Loucy (cell line): ENCODE measurements at regions not wholly inside any gene's neighbourhood (a gene's known extent, or its start where the extent isn't known, plus 50 kb on each side); places are given as distances from the start of the nearest gene placed in this dataset.

Experiments
- H2AFZ ChIP-seq: fragments of 200-600 bp; sonication (generic); 2 replicates; pipeline ENCODE4 v1.6.0; 2016; ENCODE audit warnings: antibody characterized with exemption, mild to moderate bottlenecking, low read length, moderate library complexity
- H3F3A ChIP-seq: fragments of 200-600 bp; 2 replicates; pipeline ENCODE4 v1.6.0; 2016; ENCODE audit warnings: antibody characterized with exemption, low read depth, mild to moderate bottlenecking
- H3K27me3 ChIP-seq: fragments of 200-600 bp; sonication (generic); 2 replicates; pipeline ENCODE4 v1.6.1; 2014; ENCODE audit warnings: low read length, mild to moderate bottlenecking; ENCODE audit not compliant: insufficient read depth, poor library complexity, severe bottlenecking
- H3K36me3 ChIP-seq: fragments of 200-600 bp; sonication (generic); 2 replicates; pipeline ENCODE4 v1.6.1; 2016; ENCODE audit warnings: low read length; ENCODE audit not compliant: insufficient read depth
- H3K4me1 ChIP-seq: fragments of 200-600 bp; sonication (generic); 2 replicates; pipeline ENCODE4 v1.5.1; 2014; ENCODE audit warnings: low read length, mild to moderate bottlenecking; ENCODE audit not compliant: insufficient read depth, poor library complexity, severe bottlenecking
- H3K4me2 ChIP-seq: fragments of 200-600 bp; sonication (generic); 2 replicates; pipeline ENCODE4 v1.6.0; 2014; ENCODE audit warnings: antibody characterized with exemption, low read length, low read depth, mild to moderate bottlenecking; ENCODE audit not compliant: poor library complexity, severe bottlenecking
- H3K4me3 ChIP-seq: fragments of 200-600 bp; sonication (generic); 2 replicates; pipeline ENCODE4 v1.5.1; 2014; ENCODE audit warnings: low read length, mild to moderate bottlenecking, mixed read lengths; ENCODE audit not compliant: poor library complexity, severe bottlenecking
- H3K79me2 ChIP-seq: fragments of 200-600 bp; sonication (generic); 2 replicates; pipeline ENCODE4 v1.6.1; 2014; ENCODE audit warnings: low read length; ENCODE audit not compliant: insufficient read depth
- H3K9ac ChIP-seq: fragments of 200-600 bp; sonication (generic); 2 replicates; pipeline ENCODE4 v1.6.0; 2014; ENCODE audit warnings: mild to moderate bottlenecking, low read depth, low read length, moderate library complexity; ENCODE audit not compliant: poor library complexity, severe bottlenecking
- H3K9me2 ChIP-seq: fragments of 200-600 bp; sonication (generic); replicated peaks from 2 replicates; pipeline ENCODE4 v1.6.1; 2016; ENCODE audit warnings: low read depth, low read length, mixed read lengths
- H3K9me3 ChIP-seq: fragments of 200-600 bp; sonication (generic); 2 replicates; pipeline ENCODE4 v1.6.1; 2014; ENCODE audit warnings: mild to moderate bottlenecking, antibody characterized with exemption, low read length, low read depth; ENCODE audit not compliant: insufficient read depth
- H4K20me1 ChIP-seq: fragments of 200-600 bp; sonication (generic); 2 replicates; pipeline ENCODE4 v1.6.0; 2014; ENCODE audit warnings: antibody characterized with exemption, low read length, mild to moderate bottlenecking; ENCODE audit not compliant: insufficient read depth, poor library complexity, severe bottlenecking
- CTCF ChIP-seq: fragments of 200-600 bp; sonication (generic); conservative IDR thresholded peaks from 2 replicates; pipeline ENCODE4 v1.5.1; 2014; ENCODE audit warnings: mild to moderate bottlenecking, antibody characterized with exemption, low read length
- EZH2phosphoT487 ChIP-seq: fragments of 200-600 bp; IDR thresholded peaks from 2 replicates; pipeline ENCODE4 v1.6.1; 2018; ENCODE audit warnings: antibody characterized with exemption, mild to moderate bottlenecking, moderate library complexity, borderline replicate concordance

GRCh38 chr1:98421085-98421435 is 240.5 kb upstream of the SNX7 start:
- Histone ChIP-seq H3K79me2 (no peaks in the 10 kb centered on the region), H3K9me3 (no peaks in the 10 kb centered on the region), H3K4me1 (no peaks in the 10 kb centered on the region), H3K4me2 (no peak overlapping the region), H3K9me2 (no peaks in the 10 kb centered on the region), H3K9ac (no peak overlapping the region), H3F3A (no peaks in the 10 kb centered on the region), H3K27me3 (no peaks in the 10 kb centered on the region), H4K20me1 (no peaks in the 10 kb centered on the region), H3K36me3 (no peaks in the 10 kb centered on the region), H2AFZ (no peak overlapping the region), H3K4me3 (no peak overlapping the region)
- TF ChIP-seq CTCF = no peak
- no peak for TF ChIP-seq EZH2phosphoT487

DNA sequence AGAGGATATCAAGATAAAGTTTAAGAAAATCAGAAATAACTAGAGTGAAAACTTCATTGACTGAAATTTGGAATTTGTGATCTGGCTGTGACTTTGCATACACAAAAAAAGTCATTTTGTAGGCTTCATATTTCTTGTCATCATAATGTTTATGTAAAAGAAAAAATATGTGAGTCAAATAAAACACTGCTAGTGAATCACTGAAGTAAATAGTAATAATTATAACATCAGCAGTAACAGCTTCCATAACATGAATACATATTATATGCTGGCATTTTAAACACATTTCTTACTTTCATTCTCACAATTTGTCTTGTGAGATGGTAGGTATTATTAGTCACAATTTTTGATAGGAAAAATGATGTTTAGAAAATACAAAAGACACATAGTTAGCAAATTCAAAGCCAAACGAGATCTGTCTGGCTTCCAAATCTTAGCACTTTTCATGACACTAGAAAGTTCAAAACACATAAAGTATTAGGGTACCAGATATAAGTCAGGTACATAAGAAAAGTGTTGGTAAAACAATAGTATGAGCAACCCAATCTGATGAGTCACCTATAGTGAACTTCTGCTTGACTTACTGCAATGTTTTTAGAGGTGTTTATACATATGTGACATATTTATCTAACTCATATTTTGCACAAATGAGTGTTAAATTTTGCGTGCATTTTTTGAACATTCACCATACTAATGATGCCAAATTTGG is 241.0 kb upstream of the SNX7 start:
- Histone ChIP-seq H3F3A (no peaks in the 10 kb centered on the region), H3K79me2 (no peaks in the 10 kb centered on the region), H2AFZ (no peak overlapping the region), H3K4me2 (no peak overlapping the region), H3K4me1 (no peaks in the 10 kb centered on the region), H4K20me1 (no peaks in the 10 kb centered on the region), H3K36me3 (no peaks in the 10 kb centered on the region), H3K9me2 (no peaks in the 10 kb centered on the region), H3K27me3 (no peaks in the 10 kb centered on the region), H3K9ac (no peak overlapping the region), H3K9me3 (no peaks in the 10 kb centered on the region), H3K4me3 (no peak overlapping the region)
- TF ChIP-seq EZH2phosphoT487 = no peak
- no peak for TF ChIP-seq CTCF

DNA sequence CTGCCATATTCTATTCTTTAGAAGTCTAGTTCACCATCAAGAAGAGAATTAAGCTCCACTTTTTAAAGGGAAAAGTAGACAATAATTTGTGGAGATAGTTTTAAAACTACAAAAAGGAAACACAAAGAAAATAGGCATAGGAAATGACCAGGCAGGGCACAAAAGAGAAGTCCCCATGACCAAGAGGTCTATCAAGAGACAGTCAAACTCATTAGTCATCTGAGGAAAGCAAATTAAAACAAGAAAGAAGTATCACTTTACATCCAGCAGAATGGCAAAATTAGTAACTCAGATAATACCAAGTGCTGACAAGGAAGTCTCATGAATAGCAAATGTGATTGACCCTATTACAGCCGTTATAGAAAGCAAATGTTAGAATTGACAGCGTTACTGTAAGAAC is 243.7 kb upstream of the SNX7 start:
- Histone ChIP-seq H3K4me2 (no peak overlapping the region), H3K36me3 (no peaks in the 10 kb centered on the region), H3K9me3 (peaks cover 3% of the 10 kb centered on the region; the same call in 1 of the 2 replicates), H3K79me2 (no peaks in the 10 kb centered on the region), H3K27me3 (no peaks in the 10 kb centered on the region), H3K9ac (no peak overlapping the region), H3K4me1 (no peaks in the 10 kb centered on the region), H3K4me3 (no peak overlapping the region), H2AFZ (no peak overlapping the region), H4K20me1 (no peaks in the 10 kb centered on the region), H3F3A (no peaks in the 10 kb centered on the region), H3K9me2 (no peaks in the 10 kb centered on the region)
- TF ChIP-seq EZH2phosphoT487 = no peak
- no peak for TF ChIP-seq CTCF
